Mucosa of descending colon (tissue), 3 donors: ENCODE measurements at regions not wholly inside any gene's neighbourhood (a gene's known extent, or its start where the extent isn't known, plus 50 kb on each side); places are given as distances from the start of the nearest gene placed in this dataset.
A peak's percentile ranks its signal among the peaks of the same experiment; 100 is the strongest.
"Not testable (repeated sequence)": the region's sequence is repeated elsewhere in the genome, so short reads cannot be mapped to it uniquely, and the experiment has no call there.

Source experiments
- ATAC-seq: fragments of 200-7000 bp; cut with Tn5 transposase; one replicate; pipeline ENCODE4 v1.9.1; 2020; ENCODE audit warnings: mild to moderate bottlenecking, moderate library complexity
- DNase-seq, 3 donors: peaks; one replicate each; pipeline ENCODE4 v3.0.0-alpha.2; 2020
- H3K36me3 ChIP-seq: fragments of 200-600 bp; one replicate; pipeline ENCODE4 v1.8.0; 2021; ENCODE audit warnings: low read depth, mild to moderate bottlenecking
- H3K4me1 ChIP-seq: fragments of 200-600 bp; one replicate; pipeline ENCODE4 v1.8.0; 2021; ENCODE audit warnings: low read depth, mild to moderate bottlenecking
- H3K4me3 ChIP-seq: fragments of 200-600 bp; one replicate; pipeline ENCODE4 v1.8.0; 2021; ENCODE audit warnings: mild to moderate bottlenecking
- H3K9me3 ChIP-seq: fragments of 200-600 bp; one replicate; pipeline ENCODE4 v1.8.0; 2021; ENCODE audit warnings: mild to moderate bottlenecking
- CTCF ChIP-seq: fragments of 200-600 bp; IDR thresholded peaks from one replicate; pipeline ENCODE4 v1.8.0; 2022; ENCODE audit warnings: antibody characterized with exemption, mild to moderate bottlenecking
- intact Hi-C, 2 donors: fragments of 100-400 bp; cut with DNase I in 1 of 2; cut with micrococcal nuclease in 1 of 2; formaldehyde crosslinking; loops; one replicate each; pipeline versions ENCODE4 v1.11.0 to v1.11.1; 2022; cut with DNase I, micrococcal nuclease
- donor health status: DM: no; HTN: no; CAD: no; lungs with moderate emphysema.
- donor health status: DM: no; HTN: no; CAD: no.
- donor health status: DM: no; HTN: yes; CAD: no.

DNA sequence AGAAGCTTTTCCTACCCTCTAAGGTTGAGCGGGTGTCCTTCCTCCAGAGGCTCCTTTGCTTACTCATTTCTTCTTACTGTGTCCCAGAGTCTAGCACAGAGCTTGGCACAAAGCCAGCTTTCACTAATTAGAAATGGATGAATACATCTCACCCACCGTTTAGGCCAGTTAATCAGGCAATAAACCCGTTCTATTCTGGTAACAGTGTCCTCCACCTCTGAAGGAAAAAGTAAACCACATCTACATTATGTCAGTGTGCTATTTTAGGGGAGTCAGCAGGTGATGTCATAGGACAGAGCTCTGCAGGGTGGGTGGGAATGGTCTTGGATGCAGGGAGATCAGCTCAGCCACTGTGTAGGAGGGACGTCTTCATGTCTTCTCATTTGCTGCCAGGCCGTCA lies 109.2 kb downstream of the OSTF1 start:
- intact Hi-C loops, result no loop called here
- DNase-seq (no peak), ATAC-seq (no peak)
- H3K9me3 ChIP-seq, result no peaks in the 10 kb centered on the region
- TF ChIP-seq CTCF, result no peak
- no peaks in the 10 kb centered on the region for H3K36me3 ChIP-seq
- no peak overlapping the region for H3K4me3 ChIP-seq
- H3K4me1 ChIP-seq, result no peaks in the 10 kb centered on the region

DNA sequence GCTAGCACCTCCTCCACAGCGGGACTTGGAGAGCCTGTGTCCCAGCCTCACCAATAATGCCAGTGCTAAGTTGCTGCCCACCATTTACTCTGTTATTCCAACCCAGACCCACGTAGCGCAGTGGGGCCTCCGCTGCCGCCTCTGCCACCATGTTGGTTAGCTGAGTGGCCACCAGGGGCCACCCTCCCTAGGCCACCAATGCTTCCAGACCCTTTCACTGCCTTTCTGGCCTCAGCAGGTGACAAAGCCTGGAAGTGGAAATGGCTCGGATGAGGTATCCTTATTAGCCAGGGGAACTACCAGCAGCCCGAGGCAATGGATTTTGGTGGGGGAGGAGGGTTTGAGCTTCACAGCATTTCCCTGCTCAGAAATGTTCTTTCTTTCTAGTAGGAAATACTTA lies 110.1 kb downstream of the OSTF1 start:
- Histone ChIP-seq H3K4me1 (no peaks in the 10 kb centered on the region), H3K4me3 (no peak overlapping the region), H3K36me3 (no peaks in the 10 kb centered on the region), H3K9me3 (no peaks in the 10 kb centered on the region)
- no peak for ATAC-seq
- intact Hi-C loops, result no loop called here
- no peak for TF ChIP-seq CTCF
- no peak for DNase-seq

GRCh38 chr9:75200892-75201470 lies 112.7 kb downstream of the OSTF1 start:
- peak; percentile 40 for ATAC-seq
- no peaks in the 10 kb centered on the region for H3K9me3 ChIP-seq
- no peak overlapping the region for H3K4me3 ChIP-seq
- DNase-seq, result peak in 1 of 3 donors; percentile 57
- intact Hi-C loops, result no loop called here
- TF ChIP-seq CTCF, result peak; percentile 32
- H3K36me3 ChIP-seq, result no peaks in the 10 kb centered on the region
- no peaks in the 10 kb centered on the region for H3K4me1 ChIP-seq

GRCh38 chr9:75201480-75202209 lies 113.3 kb downstream of the OSTF1 start:
- no peak overlapping the region for H3K4me3 ChIP-seq
- intact Hi-C loops, result no loop called here
- TF ChIP-seq CTCF, result no peak
- H3K4me1 ChIP-seq, result no peaks in the 10 kb centered on the region
- H3K9me3 ChIP-seq, result no peaks in the 10 kb centered on the region
- ATAC-seq, result no peak
- no peak for DNase-seq
- no peaks in the 10 kb centered on the region for H3K36me3 ChIP-seq

- H3K9me3 ChIP-seq, intact Hi-C loops, H3K4me3 ChIP-seq, H3K4me1 ChIP-seq, H3K36me3 ChIP-seq, ATAC-seq: not testable (repeated sequence)
- peak in 2 of 3 donors; percentile 48 to 77 for DNase-seq
Measured at GRCh38 chr9:75207997-75208396, 119.7 kb downstream of the OSTF1 start.

GRCh38 chr9:75210215-75210614 lies 121.9 kb downstream of the OSTF1 start:
- no peak for TF ChIP-seq CTCF
- intact Hi-C loops, result no loop called here

More at GRCh38 chr9:75210215-75210614, 121.9 kb downstream of the OSTF1 start:
- H3K4me3 ChIP-seq, result no peak overlapping the region
- ATAC-seq (no peak), DNase-seq (no peak)
- no peaks in the 10 kb centered on the region for H3K4me1 ChIP-seq
- no peaks in the 10 kb centered on the region for H3K36me3 ChIP-seq
- no peaks in the 10 kb centered on the region for H3K9me3 ChIP-seq
